NB4 (cell line): ENCODE measurements at regions not wholly inside any gene's neighbourhood (a gene's known extent, or its start where the extent isn't known, plus 50 kb on each side); places are given as distances from the start of the nearest gene placed in this dataset.

Experiments
- MYC ChIP-seq: IDR thresholded peaks from 2 replicates; pipeline ENCODE4 v1.6.1; 2011; ENCODE audit warnings: low read depth, low read length
- POLR2A ChIP-seq: IDR thresholded peaks from 2 replicates; pipeline ENCODE4 v1.6.1; 2011; ENCODE audit warnings: mild to moderate bottlenecking; ENCODE audit not compliant: insufficient read length; ENCODE audit errors: extremely low read depth
- TF ChIP-seq, protein P1 (sequence below): IDR thresholded peaks from one replicate; pipeline ENCODE4 v1.5.1; 2012; ENCODE audit warnings: low read depth, low read length

DNA sequence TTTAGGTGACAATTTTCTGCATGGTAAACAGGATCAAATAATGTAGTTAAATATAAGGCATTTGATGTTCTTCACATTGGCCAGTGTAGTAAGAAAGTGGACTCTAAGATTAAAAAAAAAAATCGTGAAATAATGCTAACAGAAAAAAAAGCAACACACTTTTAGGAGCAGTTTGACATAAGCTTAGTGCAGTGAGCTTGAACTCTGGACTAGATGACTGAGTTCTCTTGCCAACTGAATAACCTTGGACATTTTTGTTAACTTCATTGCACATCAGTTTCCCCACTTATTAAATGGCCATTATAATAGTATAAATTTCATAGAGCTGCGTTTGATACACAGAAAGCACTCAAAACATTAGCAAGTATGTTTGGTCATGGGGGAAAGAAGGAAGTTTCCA, 649.3 kb upstream of the ADGRL4 start:
- TF ChIP-seq, protein P1, sequence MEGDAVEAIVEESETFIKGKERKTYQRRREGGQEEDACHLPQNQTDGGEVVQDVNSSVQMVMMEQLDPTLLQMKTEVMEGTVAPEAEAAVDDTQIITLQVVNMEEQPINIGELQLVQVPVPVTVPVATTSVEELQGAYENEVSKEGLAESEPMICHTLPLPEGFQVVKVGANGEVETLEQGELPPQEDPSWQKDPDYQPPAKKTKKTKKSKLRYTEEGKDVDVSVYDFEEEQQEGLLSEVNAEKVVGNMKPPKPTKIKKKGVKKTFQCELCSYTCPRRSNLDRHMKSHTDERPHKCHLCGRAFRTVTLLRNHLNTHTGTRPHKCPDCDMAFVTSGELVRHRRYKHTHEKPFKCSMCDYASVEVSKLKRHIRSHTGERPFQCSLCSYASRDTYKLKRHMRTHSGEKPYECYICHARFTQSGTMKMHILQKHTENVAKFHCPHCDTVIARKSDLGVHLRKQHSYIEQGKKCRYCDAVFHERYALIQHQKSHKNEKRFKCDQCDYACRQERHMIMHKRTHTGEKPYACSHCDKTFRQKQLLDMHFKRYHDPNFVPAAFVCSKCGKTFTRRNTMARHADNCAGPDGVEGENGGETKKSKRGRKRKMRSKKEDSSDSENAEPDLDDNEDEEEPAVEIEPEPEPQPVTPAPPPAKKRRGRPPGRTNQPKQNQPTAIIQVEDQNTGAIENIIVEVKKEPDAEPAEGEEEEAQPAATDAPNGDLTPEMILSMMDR, result no peak
- TF ChIP-seq POLR2A (no peak), MYC (no peak)
